Effector CD8-positive, alpha-beta T cell (primary cell): ENCODE measurements at regions not wholly inside any gene's neighbourhood (a gene's known extent, or its start where the extent isn't known, plus 50 kb on each side); places are given as distances from the start of the nearest gene placed in this dataset.

Experiments
- DNase-seq: peaks from one replicate; lab custom pipeline; 2025; lab: John Stamatoyannopoulos, UW

DNA sequence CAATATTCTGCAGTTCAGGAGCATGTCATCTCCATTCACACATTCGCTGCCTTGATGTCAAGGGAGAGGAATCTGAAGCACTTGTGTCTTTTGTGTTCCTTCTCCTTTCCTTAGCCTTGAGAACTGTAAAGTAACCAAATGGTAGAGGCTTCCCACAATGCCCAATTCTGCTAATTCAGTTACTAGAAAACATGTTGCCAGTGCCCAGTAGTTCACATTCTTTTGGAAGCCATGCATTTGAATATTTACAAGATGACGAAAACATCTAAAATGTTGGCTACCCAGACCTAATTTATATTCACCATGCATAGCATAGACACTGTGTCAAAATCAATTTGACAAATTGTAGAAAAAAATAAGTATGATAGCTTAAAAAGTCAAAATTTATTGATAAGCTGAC, 852.7 kb upstream of the PHF14 start:
- no peak for DNase-seq

- DNase-seq = no peak
These were observed 852.0 kb upstream of the PHF14 start for GRCh38 chr7:10121631-10122030.

GRCh38 chr7:10122551-10123100, 851.0 kb upstream of the PHF14 start:
- no peak for DNase-seq

DNA sequence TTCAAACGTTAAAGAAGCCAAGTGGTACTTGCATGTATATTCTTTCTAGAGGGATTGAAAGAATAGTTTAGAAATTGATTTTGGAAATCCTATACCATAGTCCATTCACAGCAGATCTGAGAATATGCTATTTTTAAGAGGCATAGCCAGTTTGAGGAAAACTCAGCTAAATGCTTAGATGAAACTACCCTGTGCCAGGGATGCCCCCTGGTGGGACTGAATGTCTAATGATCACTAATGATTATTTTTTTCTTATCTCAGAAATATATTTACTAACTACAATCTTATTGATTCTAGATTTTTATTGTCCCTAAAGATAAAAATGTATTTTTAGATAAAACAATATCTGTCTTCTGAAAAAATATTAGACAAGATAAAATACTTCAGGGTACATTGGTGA, 844.9 kb upstream of the PHF14 start:
- no peak for DNase-seq

- DNase-seq = no peak
These were observed 835.4 kb upstream of the PHF14 start for GRCh38 chr7:10138087-10138854.

DNA sequence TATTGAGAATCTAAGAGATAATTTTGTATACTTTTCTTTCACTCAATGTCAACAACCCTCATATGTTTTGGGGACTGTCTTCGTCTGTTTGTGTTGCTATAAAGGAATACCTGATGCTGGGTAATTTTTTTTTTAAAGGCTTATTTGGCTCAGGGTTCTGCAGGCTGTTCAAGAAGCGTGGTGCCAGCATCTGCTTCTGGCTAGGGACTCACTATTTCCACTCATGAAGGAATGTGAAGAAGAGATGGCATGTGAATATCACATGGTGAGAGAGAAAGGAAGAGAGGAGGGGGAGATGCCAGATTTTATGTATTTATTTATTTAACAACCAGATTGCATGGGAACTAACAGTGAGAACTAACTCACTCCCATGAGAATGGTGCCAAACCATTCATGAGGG, 827.4 kb upstream of the PHF14 start:
- DNase-seq = no peak

DNA sequence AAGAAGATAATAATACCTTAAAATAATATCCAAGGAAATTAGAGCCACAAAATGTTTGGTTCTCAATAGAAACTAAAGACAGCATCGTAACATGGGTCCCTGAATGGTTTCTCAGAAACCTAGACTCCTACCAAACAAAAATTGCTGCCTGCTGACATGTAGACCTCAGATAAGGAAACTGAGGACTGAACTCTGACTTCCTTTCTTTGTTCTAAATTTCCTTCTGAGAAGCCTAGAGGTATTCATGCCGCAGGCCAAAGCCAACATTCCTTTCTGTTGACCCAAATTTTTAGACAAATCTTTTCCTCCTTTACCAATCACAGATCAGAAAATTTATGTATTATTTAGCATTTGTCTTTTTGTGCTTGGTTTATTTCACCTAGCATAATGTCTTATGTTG, 816.7 kb upstream of the PHF14 start:
- no peak for DNase-seq

DNA sequence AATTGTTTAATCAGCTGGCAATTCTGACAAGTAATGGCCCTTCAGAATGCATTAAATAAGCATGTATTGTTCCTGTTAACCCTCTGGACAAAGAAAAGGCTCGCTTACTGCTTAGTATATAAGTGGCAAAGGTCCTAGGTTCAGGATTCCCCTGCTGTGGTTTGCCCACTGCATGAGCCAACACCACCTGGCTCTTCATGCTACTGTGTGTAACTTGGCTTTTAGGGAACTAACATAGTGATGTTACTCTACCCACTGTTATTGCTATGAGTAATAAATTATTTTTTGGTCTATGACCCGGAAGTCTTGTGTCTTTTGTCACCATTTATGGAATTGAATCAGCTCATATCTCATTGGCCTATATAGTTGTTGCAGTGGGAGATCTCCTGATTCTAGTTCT, 791.7 kb upstream of the PHF14 start:
- DNase-seq = no peak

GRCh38 chr7:10192074-10192473, 781.6 kb upstream of the PHF14 start:
- no peak for DNase-seq

GRCh38 chr7:10205696-10206095, 768.0 kb upstream of the PHF14 start:
- DNase-seq = no peak

- DNase-seq = no peak
These were observed 763.7 kb upstream of the PHF14 start for GRCh38 chr7:10210000-10210399.

- DNase-seq = no peak
These were observed 762.7 kb upstream of the PHF14 start for GRCh38 chr7:10211016-10211415.

GRCh38 chr7:10211861-10212260, 761.8 kb upstream of the PHF14 start:
- no peak for DNase-seq

DNA sequence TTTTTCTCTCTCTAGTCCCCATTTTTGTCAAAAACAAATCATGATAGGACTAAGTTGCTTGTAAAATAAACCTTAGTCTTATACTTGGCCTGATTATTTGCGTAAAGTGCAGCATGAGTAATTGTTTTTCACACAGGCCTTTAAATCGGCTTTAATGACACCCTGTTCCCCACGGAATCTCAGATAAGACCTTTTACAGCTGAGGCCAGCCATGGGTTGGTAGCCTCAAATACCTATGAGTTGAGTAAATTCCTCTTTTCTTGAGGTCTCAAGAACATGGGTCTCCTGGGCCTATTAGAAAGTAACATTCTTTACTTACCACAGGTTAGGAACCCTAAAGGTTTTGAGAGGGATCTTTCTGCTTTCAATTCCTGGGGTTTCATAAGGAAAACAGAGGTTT, 761.0 kb upstream of the PHF14 start:
- DNase-seq = no peak

- no peak for DNase-seq
These were observed 757.2 kb upstream of the PHF14 start for GRCh38 chr7:10216462-10216861.

GRCh38 chr7:10221084-10221483, 752.6 kb upstream of the PHF14 start:
- DNase-seq = no peak

- DNase-seq = no peak
These were observed 750.7 kb upstream of the PHF14 start for GRCh38 chr7:10222976-10223375.

DNA sequence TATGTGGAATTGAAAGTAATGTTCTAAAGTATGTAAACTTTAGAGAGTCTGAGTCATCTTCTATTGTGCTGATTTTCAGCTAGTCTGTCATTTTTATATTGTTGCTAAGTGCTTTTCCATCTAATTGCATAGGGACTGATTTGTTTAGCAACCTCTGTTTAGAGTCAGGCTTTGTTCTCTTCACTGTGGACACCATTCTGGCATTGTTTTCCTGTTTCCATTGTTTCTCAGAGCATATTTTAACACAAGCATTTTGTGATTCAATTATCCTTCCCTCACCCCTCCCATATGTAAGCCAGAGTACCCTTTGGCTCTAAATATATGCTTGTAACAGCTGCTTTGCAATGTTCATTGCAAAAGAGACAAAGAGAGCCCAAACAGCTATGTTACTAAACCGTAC, 748.4 kb upstream of the PHF14 start:
- DNase-seq = no peak

GRCh38 chr7:10237306-10237705, 736.4 kb upstream of the PHF14 start:
- no peak for DNase-seq

- DNase-seq = no peak
These were observed 735.0 kb upstream of the PHF14 start for GRCh38 chr7:10238641-10239040.

GRCh38 chr7:10239695-10240345, 733.9 kb upstream of the PHF14 start:
- DNase-seq = no peak

GRCh38 chr7:10245406-10245805, 728.3 kb upstream of the PHF14 start:
- no peak for DNase-seq

- no peak for DNase-seq
These were observed 716.2 kb upstream of the PHF14 start for GRCh38 chr7:10257438-10257837.

DNA sequence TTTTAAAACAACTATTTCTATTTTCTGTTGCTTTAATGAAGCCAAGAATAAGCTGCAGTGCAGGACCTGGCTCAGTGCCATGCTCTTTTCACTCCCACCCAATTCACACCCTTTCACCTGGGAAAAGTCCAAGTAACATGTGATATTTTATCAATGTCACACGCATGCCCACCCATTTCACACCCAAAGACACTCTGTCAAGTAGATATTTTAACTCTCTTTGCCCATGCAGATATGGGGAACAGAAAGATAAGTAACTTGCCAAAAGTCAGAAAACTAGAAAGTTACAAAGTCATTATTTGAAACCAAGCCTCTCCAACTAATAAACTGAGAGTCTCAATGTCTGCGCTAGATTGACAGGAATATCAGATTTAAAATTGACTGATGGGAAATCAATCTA, 706.7 kb upstream of the PHF14 start:
- DNase-seq = no peak
